ENCODE measurements at regions not wholly inside any gene's neighbourhood (a gene's known extent, or its start where the extent isn't known, plus 50 kb on each side); places are given as distances from the start of the nearest gene placed in this dataset.
"Not testable (repeated sequence)": the region's sequence is repeated elsewhere in the genome, so short reads cannot be mapped to it uniquely, and the experiment has no call there.

DNA sequence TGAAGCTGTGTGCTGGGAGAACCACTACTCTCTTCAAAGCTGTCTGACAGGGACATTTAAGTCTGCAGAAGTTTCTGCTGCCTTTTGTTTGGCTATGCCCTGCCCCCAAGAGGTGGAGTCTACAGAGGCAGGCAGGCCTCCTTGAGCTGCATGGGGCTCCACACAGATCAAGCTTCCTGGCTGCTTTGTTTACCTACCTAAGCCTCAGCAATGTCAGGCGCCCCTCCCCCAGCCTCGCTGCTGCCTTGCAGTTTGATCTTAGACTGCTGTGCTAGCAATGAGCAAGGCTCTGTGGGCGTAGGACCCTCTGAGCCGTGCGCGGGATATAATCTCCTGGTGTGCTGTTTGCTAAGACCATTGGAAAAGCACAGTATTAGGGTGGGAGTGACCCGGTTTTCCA lies 103.3 kb upstream of the SALL1 start:
- DNase-seq (ENCODE audit: low read depth) = not testable (repeated sequence)

DNA sequence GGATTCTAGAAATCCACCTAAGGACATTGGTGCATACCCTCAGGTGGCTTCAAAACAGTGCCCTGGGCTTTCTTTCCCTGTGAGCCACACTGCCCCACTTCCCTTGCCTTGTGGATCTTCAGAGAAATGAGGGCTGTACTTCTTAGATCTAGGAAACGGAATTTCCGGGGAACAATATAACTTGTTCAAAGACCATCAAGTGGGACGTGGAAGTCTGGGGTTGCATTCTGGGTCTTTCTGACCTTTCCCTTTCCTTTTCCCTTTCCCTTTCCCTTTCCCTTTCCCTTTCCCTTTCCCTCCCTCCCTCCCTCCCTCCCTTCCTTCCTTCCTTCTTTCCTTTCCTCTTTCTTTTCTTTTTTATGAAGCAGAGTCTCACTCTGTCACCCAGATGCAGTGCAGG lies 97.1 kb upstream of the SALL1 start:
- no peak for DNase-seq (ENCODE audit: low read depth)

DNA sequence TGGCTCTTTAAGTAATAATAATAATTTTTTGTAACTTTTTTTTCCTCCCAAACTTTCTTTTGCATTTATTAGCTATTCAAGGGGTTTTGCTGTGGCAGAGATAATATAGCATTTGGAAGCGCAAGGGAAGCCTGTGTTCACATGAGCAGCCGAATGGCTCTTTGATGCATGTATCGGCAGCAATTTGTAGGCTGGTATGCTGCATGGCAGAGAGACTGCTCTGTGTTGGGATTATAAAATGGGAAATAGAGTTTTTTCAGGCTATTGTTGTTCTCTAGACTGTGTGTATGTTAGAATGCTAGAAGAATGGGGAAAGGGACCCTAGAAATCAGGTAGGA lies 94.6 kb upstream of the SALL1 start:
- no peak for DNase-seq (ENCODE audit: low read depth)

DNA sequence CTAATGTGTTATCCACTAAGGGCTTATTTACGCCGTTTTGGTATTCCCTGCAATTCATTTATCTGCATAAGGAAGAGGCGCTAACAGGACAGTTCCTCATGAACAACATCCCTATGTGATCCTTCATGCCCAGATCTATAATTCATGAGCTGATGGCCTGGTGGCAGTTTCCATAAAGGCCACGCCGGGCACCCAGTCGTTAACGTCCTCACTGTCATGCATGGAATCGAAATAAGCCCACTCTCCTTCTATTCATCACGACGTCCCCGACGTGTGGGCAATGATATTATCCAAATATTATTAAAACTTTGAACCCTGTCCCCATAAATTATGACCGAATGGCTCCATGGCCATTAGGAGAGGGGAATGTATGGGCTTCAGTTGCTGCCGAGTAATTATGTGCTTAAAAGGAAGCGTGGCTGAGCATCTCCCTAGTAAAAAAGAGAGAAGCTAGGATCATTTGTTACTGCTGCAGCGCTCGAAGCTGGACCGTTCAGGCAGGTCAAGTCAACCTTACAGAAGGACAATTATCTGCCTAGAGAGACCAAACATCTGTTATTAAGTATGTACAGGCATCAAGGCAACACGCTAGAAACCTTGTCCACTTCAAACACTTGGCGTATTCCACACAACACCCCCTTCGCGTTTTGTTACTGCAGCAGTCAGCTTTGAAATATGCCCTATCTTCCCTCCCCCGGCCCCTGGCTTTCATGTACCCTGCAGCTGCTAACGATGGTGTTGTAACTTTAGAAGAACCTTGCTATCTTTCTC lies 94.0 kb upstream of the SALL1 start:
- no peak for DNase-seq (ENCODE audit: low read depth)

DNA sequence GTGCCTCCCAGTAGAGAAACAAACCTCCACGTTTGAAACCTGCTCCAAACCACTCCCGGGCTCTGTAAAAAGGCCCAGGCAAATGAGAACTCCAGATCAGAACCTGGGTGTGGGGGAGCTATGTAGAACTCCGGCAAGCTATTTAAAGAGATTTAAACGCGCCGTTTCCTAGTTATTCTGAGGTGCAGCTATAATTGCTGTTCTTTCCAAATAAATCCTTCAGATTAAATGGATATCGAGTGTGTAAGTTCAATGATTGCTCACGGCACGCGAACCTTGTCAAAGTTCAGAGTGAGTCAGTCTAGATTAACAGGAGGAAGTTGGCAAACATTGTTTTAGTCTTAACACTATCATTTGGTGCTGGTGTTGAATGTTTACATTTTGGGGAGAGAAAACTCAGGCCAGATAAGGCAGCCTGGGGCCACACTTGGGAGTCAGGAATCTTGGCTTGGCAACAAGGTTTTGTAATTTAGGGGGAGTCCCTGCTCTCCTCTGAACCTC lies 92.9 kb upstream of the SALL1 start:
- no peak for DNase-seq (ENCODE audit: low read depth)

DNA sequence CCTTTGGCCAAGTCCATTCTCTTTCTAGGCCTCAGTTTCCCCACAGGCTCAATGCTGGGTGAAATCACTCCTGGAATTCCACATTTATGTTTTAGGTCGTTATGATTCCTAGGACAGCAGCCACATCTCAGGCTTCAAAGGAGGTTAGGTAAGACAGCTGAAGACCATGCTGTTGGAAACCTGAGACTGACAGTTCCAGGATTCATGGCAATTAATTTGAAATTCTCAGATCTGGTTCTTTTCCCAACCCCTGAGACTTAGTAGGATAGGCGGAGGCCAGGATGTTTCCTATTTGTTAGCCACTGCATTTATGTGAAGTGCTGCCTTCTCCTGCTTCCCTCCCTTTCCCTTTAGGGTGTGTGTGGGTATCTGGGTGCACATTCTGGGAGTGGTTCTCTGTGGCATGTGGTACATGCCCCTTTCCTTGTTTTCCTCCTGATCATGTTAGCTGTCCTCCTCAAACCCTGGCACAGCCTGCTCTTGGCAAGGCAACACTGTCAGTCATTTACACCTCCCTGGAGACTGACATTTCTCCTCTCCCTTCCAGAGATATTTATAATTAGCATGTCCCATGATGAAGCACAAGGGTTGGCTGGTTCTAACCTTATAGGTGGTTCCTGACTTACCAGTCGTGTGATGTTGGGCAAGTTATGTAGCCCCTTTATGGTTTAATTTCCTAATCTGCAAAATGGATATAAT lies 91.4 kb upstream of the SALL1 start:
- DNase-seq (ENCODE audit: low read depth) = no peak

DNA sequence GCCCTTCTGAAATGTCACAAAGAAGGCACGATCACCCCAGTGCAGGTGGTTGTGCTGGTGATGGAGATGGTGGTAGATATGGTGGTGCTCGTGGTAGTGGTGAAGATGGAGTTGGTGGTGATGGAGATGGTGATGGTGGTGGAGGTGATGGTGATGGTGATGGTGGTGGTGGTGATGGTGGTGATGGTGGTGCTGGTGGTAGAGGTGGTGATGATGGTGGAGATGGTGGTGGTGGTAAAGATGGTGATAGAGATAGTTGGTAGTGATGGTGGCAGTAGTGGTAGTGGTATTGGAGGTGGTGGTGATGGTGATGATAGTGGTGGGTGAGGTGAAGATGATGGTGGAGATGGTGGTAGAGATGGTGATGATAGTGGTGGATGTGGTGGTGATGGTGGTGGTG lies 88.1 kb upstream of the SALL1 start:
- DNase-seq (ENCODE audit: low read depth) = no peak

DNA sequence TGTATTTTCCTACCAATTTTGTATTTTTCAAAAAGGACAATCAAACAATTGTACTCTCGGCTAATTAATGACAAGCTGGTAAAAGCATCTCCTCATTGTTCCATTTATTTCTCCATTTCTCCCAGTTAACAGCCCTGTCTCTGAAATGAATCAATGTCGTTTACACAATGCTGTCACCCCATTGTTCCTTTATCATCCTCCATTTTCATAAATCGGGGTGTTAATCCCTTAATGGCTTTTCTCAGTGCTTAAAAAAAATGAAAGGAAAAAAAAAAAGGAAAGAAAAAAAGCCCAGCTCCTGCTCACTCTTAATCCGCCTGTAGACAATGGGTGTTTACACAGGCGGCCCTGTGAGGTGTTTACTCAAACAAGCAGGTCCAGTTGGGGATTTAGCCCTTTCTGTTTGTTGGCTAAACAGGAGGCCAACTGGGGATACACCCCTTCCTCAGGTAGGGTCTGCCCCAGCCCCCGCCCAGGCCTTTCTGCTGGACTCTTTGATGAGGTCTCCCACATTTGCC lies 86.8 kb upstream of the SALL1 start:
- DNase-seq (ENCODE audit: low read depth) = no peak

DNA sequence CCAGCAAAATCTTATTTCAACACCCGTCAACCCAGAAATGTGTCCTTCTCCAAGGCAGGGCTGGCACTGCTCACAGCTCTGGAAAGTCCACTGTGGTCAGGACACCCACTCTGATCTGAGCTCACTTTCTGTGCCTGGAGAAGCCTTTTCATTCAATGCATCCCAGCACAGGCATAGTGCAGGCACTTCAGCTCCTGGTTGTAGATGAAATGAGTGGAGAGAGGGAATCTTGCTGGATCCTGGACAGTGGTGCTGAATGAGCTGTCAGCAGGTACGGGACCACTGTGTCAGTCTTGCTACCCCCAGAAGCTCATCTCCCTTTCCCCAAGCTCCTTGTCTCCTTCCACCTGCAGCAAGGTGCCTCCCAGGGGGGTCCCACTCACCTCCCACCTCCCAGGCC lies 86.1 kb upstream of the SALL1 start:
- DNase-seq (ENCODE audit: low read depth) = no peak

DNA sequence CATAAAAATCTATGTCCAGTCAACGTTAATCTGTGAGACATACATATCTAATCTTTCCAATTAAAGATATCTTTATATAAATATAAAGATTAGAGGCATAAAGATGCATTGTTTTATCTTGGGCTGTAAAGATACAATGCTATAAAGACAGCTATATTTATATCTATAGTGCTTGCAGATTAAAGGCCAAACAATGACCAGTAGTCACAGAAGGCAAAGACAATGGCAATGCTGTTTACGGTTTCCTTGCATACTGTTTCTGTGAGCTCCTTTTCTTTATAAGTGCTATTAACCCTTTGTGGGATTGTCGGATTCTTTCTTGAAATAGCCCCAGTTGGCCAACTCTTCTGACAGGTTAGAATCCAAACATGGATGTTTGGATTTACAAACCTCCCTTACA lies 85.5 kb upstream of the SALL1 start:
- DNase-seq (ENCODE audit: low read depth) = no peak

DNA sequence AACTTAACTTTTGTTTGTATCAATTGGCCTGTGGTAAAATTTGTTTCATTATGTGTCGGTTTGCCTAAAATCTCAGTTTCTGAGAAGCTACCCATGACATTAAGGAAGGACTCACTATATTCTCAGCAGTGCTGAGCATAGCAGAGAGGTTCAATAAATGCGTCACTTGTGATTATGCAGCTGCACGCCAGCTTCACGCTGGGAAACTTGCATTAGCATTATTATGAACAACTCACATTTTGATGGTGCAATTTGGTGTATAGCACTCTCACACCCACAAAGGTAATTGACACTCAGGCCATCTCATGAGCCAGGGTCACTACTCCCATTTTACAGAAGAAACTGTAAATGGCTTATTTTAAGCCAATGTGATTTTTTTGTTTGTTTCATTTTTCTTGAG lies 80.6 kb upstream of the SALL1 start:
- no peak for DNase-seq (ENCODE audit: low read depth)

DNA sequence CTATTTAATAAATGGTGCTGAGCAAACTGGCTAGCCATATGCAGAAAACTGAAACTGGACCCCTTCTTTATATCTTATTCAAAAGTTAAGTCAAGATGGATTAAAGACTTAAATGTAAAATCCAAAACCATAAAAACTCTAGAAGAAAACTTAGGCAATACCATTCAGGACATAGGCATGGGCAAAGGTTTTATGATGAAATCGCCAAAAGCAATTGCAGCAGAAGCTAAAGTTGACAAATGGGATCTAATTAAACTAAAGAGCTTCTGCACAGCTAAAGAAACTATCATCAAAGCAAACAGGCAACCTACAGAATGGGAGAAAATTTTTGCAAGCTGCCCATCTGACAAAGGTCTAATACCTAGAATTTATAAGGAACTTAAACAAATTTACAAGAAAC lies 79.0 kb upstream of the SALL1 start:
- DNase-seq (ENCODE audit: low read depth) = not testable (repeated sequence)

DNA sequence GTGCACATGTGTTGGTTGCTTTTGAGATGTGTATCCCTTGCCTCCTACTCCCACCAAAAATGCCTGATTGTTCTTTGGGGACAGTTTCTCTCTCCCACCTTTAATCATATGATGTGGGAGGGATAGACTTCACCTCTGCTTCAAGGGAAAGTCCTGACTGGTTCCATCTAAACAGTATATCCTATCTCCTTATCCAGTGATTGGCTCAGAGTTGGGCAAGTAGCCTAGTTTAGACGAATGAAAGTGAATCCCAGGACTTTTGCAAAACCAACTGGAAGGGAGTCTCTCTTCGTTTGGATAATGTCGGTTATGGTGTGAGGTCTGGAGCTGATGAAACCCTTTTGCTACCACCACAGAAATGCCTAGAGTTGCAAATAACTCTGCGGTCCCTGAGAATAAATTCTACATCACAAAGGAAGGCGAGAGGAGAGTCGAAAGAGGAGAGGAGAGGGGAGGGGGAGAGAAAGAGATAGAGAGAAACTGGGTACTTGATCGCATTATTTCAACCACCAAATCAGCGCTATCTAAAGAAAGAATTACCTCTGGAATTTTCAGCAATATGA lies 77.1 kb upstream of the SALL1 start:
- DNase-seq (ENCODE audit: low read depth) = no peak

DNA sequence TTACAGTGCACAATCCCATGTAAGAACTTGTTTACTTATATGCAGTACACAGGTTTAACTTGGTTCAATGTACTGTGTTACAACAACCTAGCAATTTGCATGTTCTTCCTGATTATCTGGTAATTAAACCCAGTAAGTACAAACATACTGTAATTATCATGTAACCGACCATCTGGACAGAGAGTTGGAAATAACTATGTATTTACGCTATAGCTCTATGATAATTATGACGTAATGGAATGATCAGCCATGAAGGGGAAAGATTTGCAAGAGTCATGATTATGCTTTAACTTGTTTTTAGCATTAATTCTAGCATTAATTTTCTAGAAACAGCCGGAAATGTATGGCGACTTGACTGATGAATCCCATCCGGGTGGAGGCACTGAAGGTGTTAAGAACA lies 74.8 kb upstream of the SALL1 start:
- no peak for DNase-seq (ENCODE audit: low read depth)

DNA sequence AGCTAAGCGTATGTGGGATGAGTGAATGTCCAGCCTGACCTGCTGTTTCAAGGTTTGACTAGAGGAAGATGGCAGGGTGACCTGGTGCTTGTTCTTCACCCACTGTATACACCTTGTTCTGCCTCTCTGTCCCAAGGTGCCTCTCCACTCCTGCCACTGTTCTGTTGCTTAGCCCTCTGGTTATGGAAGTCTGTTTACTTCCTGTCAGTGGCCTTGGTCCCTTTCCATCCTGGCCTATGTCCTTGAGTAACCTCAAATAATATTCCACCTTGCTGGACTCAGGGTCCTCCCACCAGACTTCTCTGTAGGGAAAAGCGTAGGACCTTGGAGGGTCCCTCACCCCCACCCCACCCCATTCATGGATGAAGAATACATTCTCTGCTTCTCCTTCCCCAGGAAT lies 73.2 kb upstream of the SALL1 start:
- no peak for DNase-seq (ENCODE audit: low read depth)

DNA sequence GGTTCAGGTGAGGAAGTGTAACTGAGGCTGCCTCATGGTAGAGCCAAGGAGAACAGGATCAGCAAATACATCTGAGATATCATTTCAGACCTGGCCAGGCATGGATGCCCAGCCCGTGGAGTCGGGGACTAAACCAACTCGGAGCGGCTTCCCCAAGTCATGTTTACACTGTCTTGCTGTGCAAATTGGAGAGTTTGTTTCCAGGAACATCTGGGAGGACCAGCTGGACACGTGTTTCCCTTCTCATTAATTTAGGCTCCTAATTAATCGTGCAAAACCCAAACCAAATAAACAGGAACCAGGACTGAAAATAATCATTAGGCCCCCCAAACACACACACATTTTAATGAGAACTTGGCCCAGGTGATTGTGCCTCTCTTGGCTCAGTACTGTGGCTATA lies 70.9 kb upstream of the SALL1 start:
- DNase-seq (ENCODE audit: low read depth) = no peak

DNA sequence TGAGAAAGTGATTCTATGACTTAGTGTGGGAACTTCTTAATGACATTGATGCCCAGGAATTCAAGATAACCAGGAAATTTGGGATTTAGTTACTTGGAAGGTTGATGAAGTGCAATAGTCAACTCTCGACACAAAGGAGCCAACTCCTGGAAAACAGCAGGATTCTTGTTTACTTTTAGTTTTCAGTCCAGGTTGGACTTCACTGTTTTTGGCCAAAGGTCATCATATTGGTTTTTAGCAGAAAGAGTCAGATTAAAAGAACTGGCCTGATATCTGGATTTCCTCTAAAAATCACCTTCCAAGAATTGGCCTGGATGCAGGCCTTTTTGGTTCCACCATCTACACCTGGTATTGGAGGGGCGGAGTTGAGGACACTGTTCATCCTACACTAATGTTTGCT lies 60.1 kb upstream of the SALL1 start:
- DNase-seq (ENCODE audit: low read depth) = no peak

DNA sequence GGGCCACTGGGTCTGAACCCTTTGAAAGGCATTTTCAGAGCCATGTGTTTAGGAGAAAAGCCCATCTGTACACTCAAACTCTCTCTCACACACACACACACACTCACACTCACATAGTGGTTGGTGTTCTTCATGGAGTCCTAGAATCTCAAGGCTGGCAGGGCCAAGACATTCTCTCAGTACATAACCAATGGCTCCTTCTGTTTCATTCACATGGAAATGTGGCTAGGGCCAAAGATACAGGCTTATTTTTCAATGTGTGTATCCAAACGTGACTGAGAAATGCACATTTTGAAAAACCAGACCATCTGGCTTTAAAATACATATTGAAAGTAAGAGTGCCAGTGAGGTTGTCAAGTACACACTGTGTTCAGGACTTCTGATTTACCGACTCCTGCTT lies 59.0 kb upstream of the SALL1 start:
- DNase-seq (ENCODE audit: low read depth) = no peak

DNA sequence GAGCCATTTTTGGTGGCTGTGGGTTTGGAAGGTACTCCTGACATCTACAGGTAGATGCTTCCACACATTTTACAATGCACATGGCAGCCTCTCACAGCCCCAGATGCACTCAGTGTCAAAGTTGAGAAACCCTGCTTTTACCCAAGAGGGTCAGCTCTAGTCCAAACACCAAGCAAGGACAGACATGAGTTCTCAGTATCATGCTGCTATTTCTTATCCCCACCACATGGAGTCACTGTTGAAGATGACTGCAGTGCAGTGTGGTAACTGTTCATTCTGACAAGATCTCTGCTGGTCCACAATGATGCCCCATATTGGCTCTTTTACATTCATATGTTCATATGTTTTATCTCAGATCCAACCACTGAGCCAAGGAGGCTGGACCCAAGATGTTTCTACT lies 50.5 kb upstream of the SALL1 start:
- DNase-seq (ENCODE audit: low read depth) = no peak

Data from stimulated activated CD8-positive, alpha-beta memory T cell treated with anti-CD3 and anti-CD28 coated beads, Interleukin-12 subunit alpha, Interleukin-12 subunit beta, amount 100 ng/mL, for 1 hour (primary cell).